NCI-H128 (cell line): ENCODE measurements at regions not wholly inside any gene's neighbourhood (a gene's known extent, or its start where the extent isn't known, plus 50 kb on each side); places are given as distances from the start of the nearest gene placed in this dataset.

Experiments used
- DNase-seq: peaks from one replicate; lab custom pipeline; 2025; ENCODE audit not compliant: unreplicated experiment; lab: John Stamatoyannopoulos, UW

DNA sequence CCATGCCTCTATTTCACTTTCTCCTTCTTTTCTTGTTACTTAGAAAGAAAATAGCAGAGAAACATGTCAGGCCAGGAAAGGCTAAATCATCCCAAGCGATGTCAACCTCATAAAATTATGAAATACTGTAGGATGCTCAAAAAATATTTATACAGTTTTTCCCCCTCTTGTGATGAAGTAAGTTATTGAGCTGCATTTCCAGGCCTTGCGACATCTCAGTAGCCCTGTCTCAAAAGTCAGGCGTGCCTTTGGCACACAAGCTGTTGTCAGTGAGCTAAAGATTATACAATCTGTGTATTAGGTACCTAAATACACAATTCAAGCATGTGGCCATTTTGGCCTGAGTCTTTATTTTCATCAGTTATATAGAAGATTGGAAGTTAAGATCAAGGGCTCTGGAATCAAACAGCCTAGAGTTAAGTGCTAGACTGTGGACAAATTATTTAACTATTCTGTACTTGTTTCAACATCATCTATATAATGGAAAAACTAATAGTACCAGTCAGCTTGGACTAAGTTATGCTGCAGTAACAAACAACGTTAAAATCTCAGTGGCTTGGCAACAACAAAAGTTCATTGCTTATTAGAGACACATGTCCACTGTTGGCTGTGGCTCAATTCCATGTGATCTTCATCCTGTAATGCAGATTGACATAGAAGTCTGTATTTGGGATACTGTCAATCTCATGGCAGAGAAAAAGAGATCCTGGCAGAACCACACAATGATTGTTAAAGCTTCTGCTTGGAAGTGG is 406.4 kb upstream of the PROK2 start:
- DNase-seq = no peak

DNA sequence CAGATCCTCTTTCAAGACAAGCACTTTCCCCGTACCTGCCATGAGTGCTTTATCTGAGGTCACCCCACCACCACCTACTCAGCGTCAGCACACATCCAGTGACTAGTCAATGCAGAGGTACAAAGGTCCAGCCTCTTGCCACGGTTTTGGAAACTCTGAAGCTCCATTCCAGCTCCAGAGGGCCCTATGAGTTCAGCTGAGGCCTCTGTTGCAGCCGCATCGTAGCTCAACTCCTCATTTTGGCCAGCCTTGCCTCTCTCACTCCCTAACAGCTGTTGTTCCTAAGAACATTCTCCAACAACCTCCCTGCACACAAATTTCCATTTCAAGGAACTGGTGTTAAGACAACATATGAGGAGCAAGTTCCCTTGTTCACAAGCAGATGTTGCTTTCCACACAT is 405.1 kb upstream of the PROK2 start:
- no peak for DNase-seq

DNA sequence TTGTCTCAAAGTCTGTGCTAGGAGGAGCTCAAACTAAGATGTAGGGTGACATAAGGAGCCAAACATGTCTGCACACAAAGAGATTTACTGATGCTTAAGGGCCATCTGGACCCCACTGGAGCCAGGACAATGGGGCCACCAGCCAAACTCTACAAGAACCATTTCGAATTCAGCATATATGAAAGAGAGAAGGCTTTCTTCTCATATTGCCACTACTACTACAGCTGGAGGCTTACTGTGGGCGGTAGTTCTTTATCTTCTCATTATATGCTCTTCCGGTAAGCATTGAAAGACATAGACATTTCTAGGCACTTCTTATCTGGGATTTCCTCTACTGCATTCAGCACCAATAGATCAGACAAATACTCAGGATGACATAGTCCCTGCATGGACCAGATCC is 404.4 kb upstream of the PROK2 start:
- DNase-seq = no peak

DNA sequence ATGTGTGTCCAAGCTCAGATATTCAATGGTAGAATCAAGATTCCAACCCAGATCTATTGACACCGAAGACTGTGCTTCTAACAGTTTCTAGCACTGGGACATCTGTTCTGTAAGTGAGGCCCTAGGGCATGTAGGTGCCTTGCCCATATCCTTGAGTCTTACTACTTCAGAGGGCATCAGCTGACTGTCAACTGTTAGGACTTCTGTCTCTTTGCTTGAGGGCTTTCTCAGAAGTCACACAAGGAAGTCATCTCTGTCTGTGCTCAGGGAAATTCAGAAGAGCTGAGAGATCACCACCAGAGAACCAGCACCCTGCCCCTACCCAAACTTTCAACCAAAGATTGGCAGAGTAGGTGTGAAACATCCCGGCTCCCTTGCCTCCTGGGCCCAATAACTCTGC is 403.6 kb upstream of the PROK2 start:
- DNase-seq = no peak

DNA sequence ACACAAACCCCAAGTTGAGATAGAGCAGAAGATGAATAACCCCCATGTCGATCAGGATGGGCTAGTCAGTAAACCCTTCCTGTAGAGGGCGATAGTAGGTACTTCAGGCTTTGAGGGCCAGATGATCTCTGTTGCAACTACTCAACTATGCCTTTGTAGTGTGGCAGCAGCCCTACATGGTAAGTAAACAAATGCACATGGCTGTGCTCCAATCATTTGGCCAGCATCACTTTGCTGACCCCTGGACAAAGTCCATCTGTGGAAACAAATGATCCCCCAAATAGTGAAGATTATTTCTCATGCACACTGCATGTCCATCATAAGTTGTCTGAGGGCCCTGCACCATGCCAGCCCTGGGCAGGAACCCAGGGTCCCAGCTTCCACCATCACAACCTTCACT is 402.2 kb upstream of the PROK2 start:
- DNase-seq = no peak

DNA sequence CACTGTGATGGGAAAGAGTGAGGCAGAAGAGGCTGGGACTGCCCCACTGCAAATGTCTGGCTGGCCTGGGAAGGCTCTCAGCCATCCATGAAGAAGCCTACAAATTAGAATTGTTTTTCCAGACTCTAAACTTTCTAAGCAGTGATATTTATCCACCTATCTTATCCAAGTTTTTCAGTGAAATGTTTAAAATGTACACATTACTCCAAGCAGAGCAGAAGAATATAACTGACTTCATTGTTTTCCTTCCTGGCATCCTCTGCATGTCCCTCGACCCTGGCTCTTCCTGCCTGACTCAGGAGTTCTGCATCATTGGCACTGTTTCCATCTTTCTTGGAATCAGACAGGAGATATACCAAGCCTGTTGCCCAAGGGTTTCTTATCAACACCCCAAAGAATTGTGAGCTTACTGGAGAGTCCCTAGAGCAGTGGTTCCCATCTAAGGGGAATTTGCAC is 401.5 kb upstream of the PROK2 start:
- no peak for DNase-seq

DNA sequence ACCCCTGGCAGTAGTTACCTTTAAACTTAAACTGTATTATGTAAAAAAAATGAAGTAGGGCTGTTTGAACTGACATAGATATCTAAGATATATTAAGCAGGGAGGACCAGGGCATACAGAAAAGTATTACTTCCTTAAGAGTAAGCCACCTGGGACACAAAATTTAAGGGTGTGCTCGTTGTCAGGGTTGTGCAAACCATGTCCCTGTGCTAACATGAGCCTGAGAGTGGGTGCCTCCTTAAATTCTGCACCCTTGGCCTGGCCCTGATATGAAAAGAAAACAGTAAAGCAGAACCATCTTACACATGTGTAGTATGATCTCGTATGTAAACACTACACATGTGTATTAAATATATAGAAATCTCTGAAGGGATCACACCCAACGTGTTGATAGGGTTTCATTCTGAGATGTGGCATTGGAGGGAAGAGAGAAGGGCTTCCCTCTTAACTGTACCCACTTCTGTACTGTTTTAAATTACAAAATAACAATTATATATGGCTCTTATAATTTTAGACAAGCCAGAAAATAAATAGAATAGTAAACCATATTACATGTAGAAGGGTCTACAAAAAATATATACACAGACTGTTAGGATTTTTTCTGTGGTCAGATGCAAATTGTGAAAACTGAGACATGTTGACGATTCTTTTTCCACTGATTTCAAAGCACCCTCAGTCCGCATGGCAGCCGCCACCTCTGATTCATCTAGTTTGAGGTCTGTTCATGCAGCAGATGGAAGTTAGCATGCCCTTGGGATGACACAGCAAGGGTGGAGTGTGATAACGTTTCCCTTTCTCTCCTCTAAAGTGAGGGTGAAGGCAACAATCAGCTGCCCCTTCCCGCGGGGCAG is 400.8 kb upstream of the PROK2 start:
- DNase-seq = no peak

DNA sequence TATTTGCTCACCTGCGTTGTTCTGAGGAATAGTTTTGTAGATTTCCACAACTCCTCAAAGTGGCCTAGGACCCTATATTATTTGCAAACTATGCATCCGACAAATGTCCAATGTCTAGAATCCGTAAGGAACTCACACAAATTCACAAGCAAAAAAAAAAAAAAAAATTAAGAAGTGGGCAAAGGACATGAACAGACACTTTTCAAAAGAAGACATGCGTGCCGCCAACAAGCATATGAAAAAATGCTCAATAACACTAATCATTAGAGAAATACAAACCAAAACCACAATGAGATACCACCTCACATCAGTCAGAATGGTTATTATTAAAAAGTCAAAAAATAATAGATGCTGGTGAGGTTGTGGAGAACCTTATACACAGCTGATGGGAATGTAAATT is 398.5 kb upstream of the PROK2 start:
- DNase-seq = no peak

DNA sequence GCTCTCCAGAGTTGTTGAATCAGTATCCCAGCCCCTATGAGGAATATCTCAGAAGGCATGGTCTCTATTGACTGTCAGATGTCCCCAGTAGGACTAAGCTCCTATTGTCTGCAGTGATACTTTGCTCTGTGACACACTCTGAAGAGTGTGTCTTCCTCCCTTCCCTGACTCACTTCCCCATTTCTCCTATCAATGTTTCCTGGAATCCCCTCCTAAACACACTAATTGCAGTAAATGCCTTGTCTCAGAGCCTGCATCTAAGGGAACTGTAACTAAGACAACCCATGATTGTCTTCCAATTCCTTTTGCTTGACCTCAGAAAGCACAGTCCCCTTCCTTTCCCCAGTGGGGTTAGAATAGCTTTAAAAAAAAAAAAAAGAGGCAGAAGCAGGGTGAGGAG is 397.3 kb upstream of the PROK2 start:
- no peak for DNase-seq

DNA sequence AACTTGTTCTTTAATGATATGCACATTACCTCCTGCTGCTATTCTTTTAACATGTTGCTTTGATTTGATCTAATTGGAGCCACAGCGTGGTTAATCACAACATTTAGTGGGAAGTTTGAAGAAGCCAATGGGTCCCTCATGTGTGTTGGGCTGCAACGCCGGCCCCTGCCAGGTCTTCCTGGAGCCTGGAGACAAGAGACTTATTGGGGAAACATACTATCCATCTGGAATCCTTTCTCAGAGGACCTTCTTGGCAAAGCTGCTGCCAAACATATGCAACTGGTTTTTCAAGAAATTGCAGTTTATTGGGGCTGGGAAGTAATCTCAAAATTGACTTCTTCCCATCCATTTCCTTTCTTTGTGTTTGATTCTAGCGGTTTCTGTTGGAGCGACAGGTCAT is 396.3 kb upstream of the PROK2 start:
- DNase-seq = no peak

DNA sequence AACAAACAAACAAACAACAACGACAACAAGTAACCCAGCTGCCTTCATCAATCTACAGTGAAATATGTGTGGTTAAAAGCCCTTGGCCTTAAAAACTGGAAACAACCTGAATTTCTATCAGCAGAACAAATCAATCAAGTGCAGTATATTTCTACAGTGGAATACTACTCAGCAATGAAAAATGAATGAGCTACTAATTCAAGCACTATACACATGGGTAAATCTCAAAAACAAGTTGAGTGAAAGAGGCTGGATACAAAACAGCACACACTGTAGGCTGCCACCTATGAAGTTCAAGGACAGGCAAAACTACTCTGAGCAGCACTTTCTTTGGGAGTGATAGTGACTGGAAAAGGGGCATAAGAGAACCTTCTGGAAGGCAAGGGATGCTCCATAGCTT is 395.5 kb upstream of the PROK2 start:
- DNase-seq = no peak

DNA sequence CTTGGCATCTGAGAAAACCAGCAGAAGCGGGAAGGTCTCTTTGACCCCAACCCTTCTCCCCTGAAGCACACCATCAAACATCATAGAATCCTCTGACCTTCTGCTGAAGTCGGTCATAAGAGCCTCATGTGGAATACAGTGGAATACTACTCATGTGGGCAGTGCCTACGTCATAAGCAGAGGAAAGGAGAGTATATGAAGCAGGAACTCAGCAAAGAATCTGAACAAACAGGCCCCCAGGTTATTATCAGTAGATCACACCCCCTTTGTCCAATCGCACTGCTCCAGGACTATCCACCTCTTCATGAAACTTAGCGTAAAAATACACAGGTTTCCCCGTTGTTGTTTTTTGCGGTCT is 394.1 kb upstream of the PROK2 start:
- DNase-seq = no peak

DNA sequence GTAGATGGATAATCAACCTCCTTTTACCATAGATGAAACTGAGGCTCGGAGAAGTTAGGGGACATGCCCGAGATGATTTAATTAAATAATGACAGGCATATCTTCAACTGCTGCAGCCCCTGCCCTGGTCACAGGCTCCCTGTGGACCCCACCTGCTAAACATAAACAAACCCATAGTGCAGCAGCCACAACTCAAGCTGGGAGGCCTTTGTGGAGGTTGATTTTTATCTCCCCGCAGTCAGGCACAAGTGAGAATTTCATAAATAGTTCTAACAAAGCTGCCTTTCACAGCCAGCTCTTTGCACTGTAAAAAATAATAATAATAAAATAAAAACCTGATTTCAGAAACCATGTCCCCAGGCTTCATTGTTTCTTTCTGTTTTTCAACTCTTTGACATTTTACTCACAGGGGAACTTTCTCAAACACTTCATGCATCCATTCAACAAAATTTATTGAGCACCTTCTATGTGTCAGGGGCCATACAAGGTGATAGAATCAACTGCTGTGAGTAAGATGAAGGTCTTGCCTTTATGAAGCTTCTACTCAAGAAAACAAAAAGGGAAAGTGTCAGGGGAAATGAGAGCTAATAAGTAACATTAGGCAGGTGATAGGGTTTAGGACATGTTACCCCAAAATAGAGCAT is 393.6 kb upstream of the PROK2 start:
- no peak for DNase-seq

DNA sequence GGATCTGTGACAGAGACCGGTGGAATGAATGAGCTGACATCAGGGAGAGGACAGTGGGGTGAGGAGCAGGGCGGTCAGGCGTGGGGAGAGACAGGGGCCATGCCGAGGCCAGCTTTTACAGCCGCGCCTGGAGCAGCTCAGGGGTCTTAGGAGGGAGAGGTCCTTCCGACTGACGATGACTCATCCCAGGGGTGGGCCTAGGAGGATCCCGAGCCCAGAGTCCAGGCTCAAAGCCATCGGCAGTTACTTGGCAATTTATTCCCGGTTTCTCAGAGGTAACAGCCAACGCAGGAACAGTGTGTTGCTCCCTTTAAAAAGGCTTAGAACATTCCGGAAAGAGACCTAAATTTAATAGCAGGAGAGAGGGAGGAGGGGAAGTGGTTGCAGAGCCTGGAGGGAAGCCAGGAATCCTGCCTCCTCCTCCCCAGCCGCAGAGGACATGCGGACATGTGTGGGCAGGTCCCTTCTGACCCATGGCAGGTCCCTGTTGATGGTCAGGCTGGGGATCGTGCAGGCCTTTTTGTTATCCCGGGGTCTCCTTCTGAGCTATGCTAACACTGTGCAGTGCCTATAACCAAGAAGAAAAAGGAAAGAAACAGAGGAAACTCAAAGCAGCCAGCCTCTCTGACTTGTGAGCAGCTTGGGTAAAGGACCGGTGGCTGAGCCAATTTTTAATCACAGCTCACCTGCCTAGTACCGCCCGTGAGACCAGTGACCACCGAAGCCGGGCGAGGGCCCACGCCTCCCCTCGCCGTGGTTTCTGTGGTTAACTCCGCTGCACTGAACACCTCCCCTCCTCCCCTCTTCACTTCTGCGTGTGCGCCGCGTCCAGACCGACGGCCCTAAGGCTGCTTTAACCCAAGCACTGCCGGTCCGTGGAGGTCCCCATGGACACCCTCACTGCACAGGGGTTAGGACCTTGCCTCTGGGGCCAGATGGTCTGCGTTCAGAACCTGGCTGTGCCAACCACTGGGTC is 392.4 kb upstream of the PROK2 start:
- DNase-seq = no peak

DNA sequence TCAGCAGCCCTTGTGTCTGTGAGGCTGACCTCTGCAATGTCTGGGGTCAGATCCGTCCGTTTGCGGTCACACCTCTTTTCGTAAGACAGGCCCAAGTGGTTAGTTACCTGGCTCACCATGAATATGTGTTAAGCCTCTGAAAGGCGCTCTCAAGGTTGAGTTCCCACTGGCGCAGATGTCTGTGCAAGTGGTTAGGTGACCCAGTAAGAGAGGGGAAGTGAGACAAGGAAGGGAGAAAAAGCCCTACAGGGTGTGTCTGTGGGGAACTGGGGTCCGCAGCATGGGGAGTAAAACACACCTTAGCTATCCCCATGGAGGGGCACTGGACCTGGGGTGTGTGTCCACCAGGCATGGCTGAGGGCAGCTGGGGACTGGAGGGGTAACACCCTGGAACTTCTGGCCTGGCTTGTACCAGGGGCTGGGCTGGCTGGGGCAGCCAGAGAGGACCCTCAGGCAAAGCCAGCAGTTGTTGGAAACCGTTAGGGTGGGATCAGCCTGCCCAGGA is 391.6 kb upstream of the PROK2 start:
- DNase-seq = no peak

DNA sequence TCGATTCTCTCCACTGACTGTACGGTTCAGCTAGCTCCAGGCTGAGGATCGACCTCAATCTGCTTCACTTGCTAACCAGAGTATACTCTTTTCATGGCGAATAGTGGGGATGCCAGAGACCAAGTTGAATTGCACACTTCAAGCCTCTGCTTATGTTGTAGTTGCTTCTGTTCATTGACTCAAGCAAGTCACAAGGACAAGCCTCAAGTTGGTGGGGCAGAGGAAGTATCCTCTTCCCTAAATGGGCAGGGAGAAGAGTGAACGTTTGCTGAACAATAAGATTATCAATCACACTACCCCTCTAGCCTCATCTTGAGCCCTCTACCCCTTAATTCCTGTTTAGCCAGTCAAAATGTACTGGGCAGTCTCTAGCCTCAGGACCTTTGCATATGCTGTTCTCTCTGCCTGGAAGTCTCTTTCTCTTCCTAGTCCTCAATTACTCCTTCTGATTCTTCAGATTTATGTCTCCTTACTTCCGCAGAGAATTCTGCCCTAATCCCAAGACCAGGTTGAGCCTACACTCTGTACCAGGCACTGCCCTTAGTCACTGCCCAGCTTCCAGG is 390.4 kb upstream of the PROK2 start:
- DNase-seq = no peak

DNA sequence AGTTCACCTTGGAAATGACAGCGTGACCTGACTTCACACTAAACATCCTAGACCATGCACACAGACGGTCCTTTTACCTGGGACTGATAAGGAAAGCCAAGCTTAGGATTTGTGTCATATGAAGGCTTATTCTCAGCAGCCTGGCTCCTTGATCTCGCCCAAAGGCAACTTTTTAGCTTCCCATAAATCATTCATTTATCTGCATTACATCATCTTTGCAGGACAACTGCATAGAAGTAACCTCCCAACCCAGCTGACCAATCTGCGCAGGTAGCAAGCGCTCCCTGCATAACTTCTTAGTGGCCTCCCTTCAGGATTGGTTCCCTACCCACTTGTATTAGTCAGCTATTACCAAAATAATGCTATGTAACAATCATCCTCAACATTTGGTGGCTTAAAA is 389.9 kb upstream of the PROK2 start:
- DNase-seq = no peak

DNA sequence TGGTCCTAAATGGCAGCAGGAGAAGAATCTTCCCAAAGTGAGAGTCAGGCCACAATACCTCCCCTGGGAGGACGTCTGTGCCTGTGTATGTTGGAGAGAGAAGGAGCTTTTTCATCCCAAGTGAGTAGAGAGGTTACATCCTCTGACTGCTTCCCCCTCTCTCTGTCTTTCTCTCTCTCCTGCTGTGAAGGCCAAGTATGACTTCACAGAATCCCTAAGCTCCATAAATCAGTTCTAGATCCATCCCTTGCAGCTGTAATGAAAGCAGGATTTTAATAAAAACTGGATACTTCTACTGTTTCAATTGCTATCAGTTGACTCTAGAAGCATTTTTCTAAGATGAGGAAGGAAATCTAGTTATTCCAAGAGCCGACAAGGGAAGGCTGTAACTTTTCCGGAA is 389.1 kb upstream of the PROK2 start:
- DNase-seq = no peak

DNA sequence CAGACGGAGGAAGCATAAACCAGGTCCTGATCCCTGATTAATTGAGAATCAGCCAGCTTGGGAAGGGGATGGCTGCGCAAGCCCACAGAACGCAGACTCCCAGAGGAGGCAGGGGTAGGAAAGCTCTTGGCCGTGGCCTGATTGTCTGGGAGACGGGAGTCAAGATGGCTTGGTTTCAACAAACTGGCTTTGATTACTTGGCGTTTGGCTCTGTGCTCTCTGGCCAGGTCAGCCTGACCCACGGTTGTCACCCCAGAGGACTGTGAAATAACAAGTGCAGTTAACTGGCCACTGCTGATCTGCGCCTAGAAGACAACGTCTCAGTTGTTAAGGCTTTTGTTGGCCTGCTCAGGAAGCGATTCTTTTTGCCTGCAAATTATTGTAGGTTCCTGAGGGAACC is 387.0 kb upstream of the PROK2 start:
- no peak for DNase-seq

DNA sequence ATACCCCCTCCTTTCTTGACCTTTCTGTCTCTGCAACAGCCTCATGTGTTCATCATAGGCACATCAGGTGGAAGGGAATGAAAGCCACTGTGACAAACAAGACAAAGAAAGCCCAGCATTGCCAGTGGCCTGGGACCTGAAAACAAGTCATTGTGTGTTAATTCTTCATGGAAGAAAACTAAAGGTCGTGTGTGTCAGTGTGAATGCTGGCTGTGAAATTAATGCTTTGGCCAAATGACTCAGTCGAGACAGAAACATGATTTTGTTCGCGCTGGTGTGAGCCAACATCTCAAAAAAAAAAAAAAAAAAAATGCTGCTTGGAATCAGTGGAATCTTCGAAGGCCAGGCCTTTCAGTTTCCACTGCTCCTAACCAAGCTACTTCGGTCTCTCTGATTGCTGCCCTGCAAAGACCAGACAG is 386.5 kb upstream of the PROK2 start:
- no peak for DNase-seq
